HG03097 (cell line): ENCODE measurements at regions not wholly inside any gene's neighbourhood (a gene's known extent, or its start where the extent isn't known, plus 50 kb on each side); places are given as distances from the start of the nearest gene placed in this dataset.
"Not testable (repeated sequence)": the region's sequence is repeated elsewhere in the genome, so short reads cannot be mapped to it uniquely, and the experiment has no call there.

Source experiments
- ATAC-seq: cut with Tn5 transposase; IDR thresholded peaks from one replicate; pipeline ENCODE4 v1.9.1; 2021; ENCODE audit not compliant: unreplicated experiment, low FRiP score

GRCh38 chr2:210376694-210377093 is 61.7 kb upstream of the MYL1 start:
- ATAC-seq = no peak

DNA sequence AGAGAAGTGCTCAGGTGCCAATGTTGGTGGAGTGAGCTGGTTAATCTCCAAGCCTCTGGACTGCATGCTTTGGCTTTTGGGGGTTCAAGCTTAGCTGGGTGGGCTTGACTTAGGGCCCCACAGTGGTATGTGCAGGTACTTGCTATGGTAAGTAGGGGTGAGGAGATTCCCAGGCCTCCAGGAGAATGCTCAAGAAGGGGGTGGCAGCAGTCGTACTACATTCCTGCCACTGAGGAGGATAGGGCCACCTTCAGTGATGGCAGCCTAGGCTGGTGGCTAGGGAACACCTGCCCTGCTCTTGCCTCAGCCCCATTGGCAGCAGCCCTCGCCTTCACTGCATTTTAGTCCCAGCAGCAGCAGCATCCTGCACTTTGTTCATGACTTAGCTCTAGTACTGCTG is 55.6 kb upstream of the MYL1 start:
- ATAC-seq = no peak

DNA sequence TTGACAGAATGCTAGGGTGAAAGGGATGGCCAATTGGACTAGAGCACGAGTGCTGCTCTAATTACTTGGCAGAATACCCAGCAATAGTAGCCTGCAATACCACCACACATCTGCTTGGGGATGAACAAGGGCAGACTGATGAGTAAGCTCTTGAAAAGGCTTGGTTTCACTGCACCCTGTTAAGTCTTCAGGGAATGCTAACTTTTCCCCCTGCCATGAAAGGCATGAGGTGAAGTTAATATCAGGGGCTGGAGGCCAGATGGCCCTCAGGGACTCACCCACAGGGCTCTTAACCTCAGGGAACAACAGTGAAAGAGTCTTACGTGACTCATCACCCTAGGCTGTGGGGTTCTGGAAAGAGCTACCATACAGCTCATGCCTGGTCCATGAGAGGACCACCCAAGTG is 51.7 kb upstream of the MYL1 start:
- ATAC-seq = peak; percentile 82

GRCh38 chr2:210365475-210365874 is 50.5 kb upstream of the MYL1 start:
- not testable (repeated sequence) for ATAC-seq
